ENCODE measurements at regions not wholly inside any gene's neighbourhood (a gene's known extent, or its start where the extent isn't known, plus 50 kb on each side); places are given as distances from the start of the nearest gene placed in this dataset.

DNA sequence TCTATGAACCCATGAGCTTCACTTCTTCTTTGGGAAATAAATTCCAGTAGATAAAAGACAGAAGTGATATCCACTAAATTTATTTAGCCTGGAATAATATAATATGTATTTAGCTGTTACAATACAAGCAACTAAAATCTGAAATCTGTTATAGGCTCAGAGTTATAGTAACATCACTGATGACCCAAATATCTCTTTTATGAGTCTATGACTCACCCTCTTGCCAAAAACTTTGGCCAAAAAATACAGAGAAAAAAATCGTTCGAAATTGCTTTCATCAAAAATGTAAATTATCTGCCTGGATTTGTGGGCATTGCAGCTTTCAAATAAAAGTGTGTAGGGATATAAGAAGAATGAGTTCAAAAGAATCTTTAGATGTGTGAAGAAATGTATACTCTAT is 89.4 kb upstream of the DKK2 start:
- H3K36me3 Mint-ChIP-seq (ENCODE audit: low read depth): no peaks in the 10 kb centered on the region
- TF ChIP-seq, protein P1, sequence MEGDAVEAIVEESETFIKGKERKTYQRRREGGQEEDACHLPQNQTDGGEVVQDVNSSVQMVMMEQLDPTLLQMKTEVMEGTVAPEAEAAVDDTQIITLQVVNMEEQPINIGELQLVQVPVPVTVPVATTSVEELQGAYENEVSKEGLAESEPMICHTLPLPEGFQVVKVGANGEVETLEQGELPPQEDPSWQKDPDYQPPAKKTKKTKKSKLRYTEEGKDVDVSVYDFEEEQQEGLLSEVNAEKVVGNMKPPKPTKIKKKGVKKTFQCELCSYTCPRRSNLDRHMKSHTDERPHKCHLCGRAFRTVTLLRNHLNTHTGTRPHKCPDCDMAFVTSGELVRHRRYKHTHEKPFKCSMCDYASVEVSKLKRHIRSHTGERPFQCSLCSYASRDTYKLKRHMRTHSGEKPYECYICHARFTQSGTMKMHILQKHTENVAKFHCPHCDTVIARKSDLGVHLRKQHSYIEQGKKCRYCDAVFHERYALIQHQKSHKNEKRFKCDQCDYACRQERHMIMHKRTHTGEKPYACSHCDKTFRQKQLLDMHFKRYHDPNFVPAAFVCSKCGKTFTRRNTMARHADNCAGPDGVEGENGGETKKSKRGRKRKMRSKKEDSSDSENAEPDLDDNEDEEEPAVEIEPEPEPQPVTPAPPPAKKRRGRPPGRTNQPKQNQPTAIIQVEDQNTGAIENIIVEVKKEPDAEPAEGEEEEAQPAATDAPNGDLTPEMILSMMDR (conservative IDR thresholded peaks at IDR 0.05): no peak
- Histone ChIP-seq H3K36me3 (ENCODE audit: control insufficient read depth, insufficient read depth, low read length) (no peaks in the 10 kb centered on the region), H3K27ac (ENCODE audit: low read depth, low read length) (no peak overlapping the region), H3K9ac (ENCODE audit: extremely low read depth, low read length, poor library complexity, severe bottlenecking) (no peak overlapping the region), H3K4me3 (ENCODE audit: low read length) (no peak overlapping the region), H3K4me1 (ENCODE audit: control insufficient read depth, insufficient read depth, low read length) (peaks cover 4% of the 10 kb centered on the region), H3K9me3 (ENCODE audit: control insufficient read depth, low read length) (no peaks in the 10 kb centered on the region), H3K27me3 (ENCODE audit: control insufficient read depth, insufficient read depth, low read length, poor library complexity, severe bottlenecking) (no peaks in the 10 kb centered on the region)
- 97% methylated on average over 2 of the region's 2 CpGs; no CpG with 5 or more reads in 1 of the 2 experiments for WGBS, 2 experiments (ENCODE audit: insufficient coverage in 1 of 2, insufficient read length in 1 of 2)
- H3K27me3 Mint-ChIP-seq (ENCODE audit: insufficient read depth): no peaks in the 10 kb centered on the region
- no peak for DNase-seq
- H3K4me1 Mint-ChIP-seq: peaks cover 10% of the 10 kb centered on the region
- no peak overlapping the region for H3K27ac Mint-ChIP-seq
- H3K4me3 Mint-ChIP-seq: no peak overlapping the region
- H3K9me3 Mint-ChIP-seq: no peaks in the 10 kb centered on the region

GRCh38 chr4:107122736-107123135 is 86.6 kb upstream of the DKK2 start:
- Histone ChIP-seq H3K4me3 (ENCODE audit: low read length) (no peak overlapping the region), H3K9ac (ENCODE audit: extremely low read depth, low read length, poor library complexity, severe bottlenecking) (no peak overlapping the region), H3K27me3 (ENCODE audit: control insufficient read depth, insufficient read depth, low read length, poor library complexity, severe bottlenecking) (no peaks in the 10 kb centered on the region), H3K36me3 (ENCODE audit: control insufficient read depth, insufficient read depth, low read length) (no peaks in the 10 kb centered on the region), H3K4me1 (ENCODE audit: control insufficient read depth, insufficient read depth, low read length) (peaks cover 5% of the 10 kb centered on the region), H3K9me3 (ENCODE audit: control insufficient read depth, low read length) (no peaks in the 10 kb centered on the region), H3K27ac (ENCODE audit: low read depth, low read length) (no peak overlapping the region)
- Mint-ChIP-seq H3K27me3 (ENCODE audit: insufficient read depth) (no peaks in the 10 kb centered on the region), H3K27ac (no peak overlapping the region), H3K4me3 (no peak overlapping the region), H3K9me3 (no peaks in the 10 kb centered on the region), H3K4me1 (peaks cover 12% of the 10 kb centered on the region), H3K36me3 (ENCODE audit: low read depth) (no peaks in the 10 kb centered on the region)
- TF ChIP-seq, protein P1 (conservative IDR thresholded peaks at IDR 0.05): no peak
- 85 to 86% methylated on average over 2 of the region's 2 CpGs for WGBS, 2 experiments (ENCODE audit: insufficient coverage in 1 of 2, insufficient read length in 1 of 2)
- DNase-seq: no peak

DNA sequence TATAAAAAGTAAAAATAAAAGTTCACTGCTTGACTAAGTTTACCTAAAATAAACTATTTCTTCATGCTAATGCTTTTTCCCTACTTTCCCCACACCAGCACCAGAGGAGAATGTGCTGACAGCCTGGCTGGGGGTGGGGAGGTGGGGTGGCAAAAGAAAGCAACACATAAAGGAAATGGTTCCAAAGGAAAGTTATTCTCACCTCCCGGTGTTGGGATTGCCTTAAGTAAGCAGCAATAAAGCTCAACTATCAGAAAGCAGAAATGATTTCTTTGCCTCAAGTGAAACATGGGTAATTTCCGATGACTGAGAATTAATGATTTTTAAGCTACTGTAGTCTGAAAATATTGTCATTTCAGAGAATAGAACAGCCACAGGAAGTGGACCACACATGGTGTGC is 84.5 kb upstream of the DKK2 start:
- Mint-ChIP-seq H3K27ac (no peak overlapping the region), H3K36me3 (ENCODE audit: low read depth) (peaks cover 3% of the 10 kb centered on the region), H3K4me3 (no peak overlapping the region), H3K4me1 (peaks cover 12% of the 10 kb centered on the region), H3K27me3 (ENCODE audit: insufficient read depth) (no peaks in the 10 kb centered on the region), H3K9me3 (peaks cover 9% of the 10 kb centered on the region)
- Histone ChIP-seq H3K4me3 (ENCODE audit: low read length) (no peak overlapping the region), H3K9me3 (ENCODE audit: control insufficient read depth, low read length) (no peaks in the 10 kb centered on the region), H3K27ac (ENCODE audit: low read depth, low read length) (no peak overlapping the region), H3K27me3 (ENCODE audit: control insufficient read depth, insufficient read depth, low read length, poor library complexity, severe bottlenecking) (no peaks in the 10 kb centered on the region), H3K36me3 (ENCODE audit: control insufficient read depth, insufficient read depth, low read length) (no peaks in the 10 kb centered on the region), H3K4me1 (ENCODE audit: control insufficient read depth, insufficient read depth, low read length) (peaks cover 5% of the 10 kb centered on the region), H3K9ac (ENCODE audit: extremely low read depth, low read length, poor library complexity, severe bottlenecking) (no peak overlapping the region)
- DNase-seq: peak; percentile 46
- 42 to 64% methylated on average over 2 of the region's 2 CpGs for WGBS, 2 experiments (ENCODE audit: insufficient coverage in 1 of 2, insufficient read length in 1 of 2)
- TF ChIP-seq, protein P1 (conservative IDR thresholded peaks at IDR 0.05): no peak

All from endodermal cell (in vitro differentiated cells).